NCI-H510A (cell line): ENCODE measurements at regions not wholly inside any gene's neighbourhood (a gene's known extent, or its start where the extent isn't known, plus 50 kb on each side); places are given as distances from the start of the nearest gene placed in this dataset.

ENCODE experiments used
- DNase-seq: peaks from one replicate; lab custom pipeline; 2025; lab: John Stamatoyannopoulos, UW

- no peak for DNase-seq
Observed at GRCh38 chr4:176443117-176443516, 123.4 kb downstream of the SPCS3 start.

- no peak for DNase-seq
Observed at GRCh38 chr4:176443646-176444409, 124.1 kb downstream of the SPCS3 start.

GRCh38 chr4:176444741-176445140 is 125.0 kb downstream of the SPCS3 start:
- no peak for DNase-seq

GRCh38 chr4:176448761-176449160 is 129.0 kb downstream of the SPCS3 start:
- no peak for DNase-seq

- no peak for DNase-seq
Observed at GRCh38 chr4:176451443-176451842, 131.7 kb downstream of the SPCS3 start.

- DNase-seq, result no peak
Observed at GRCh38 chr4:176453079-176453478, 133.3 kb downstream of the SPCS3 start.

- no peak for DNase-seq
Observed at GRCh38 chr4:176453658-176454057, 133.9 kb downstream of the SPCS3 start.

- no peak for DNase-seq
Observed at GRCh38 chr4:176464748-176465147, 145.0 kb downstream of the SPCS3 start.

GRCh38 chr4:176467001-176467400 is 147.2 kb downstream of the SPCS3 start:
- no peak for DNase-seq

- no peak for DNase-seq
Observed at GRCh38 chr4:176469546-176469945, 149.8 kb downstream of the SPCS3 start.

GRCh38 chr4:176470671-176471070 is 150.9 kb downstream of the SPCS3 start:
- no peak for DNase-seq

- no peak for DNase-seq
Observed at GRCh38 chr4:176475067-176475466, 155.3 kb downstream of the SPCS3 start.

GRCh38 chr4:176478076-176478475 is 158.3 kb downstream of the SPCS3 start:
- DNase-seq, result no peak

- no peak for DNase-seq
Observed at GRCh38 chr4:176479767-176480166, 160.0 kb downstream of the SPCS3 start.

- DNase-seq, result no peak
Observed at GRCh38 chr4:176482972-176483371, 163.2 kb downstream of the SPCS3 start.

- DNase-seq, result no peak
Observed at GRCh38 chr4:176484301-176484984, 164.7 kb downstream of the SPCS3 start.

- DNase-seq, result no peak
Observed at GRCh38 chr4:176489001-176489400, 169.2 kb downstream of the SPCS3 start.

- no peak for DNase-seq
Observed at GRCh38 chr4:176492646-176493302, 173.0 kb downstream of the SPCS3 start.

GRCh38 chr4:176498617-176499256 is 179.0 kb downstream of the SPCS3 start:
- DNase-seq, result no peak

GRCh38 chr4:176499518-176499917 is 179.8 kb downstream of the SPCS3 start:
- DNase-seq, result no peak

- no peak for DNase-seq
Observed at GRCh38 chr4:176500894-176501293, 181.1 kb downstream of the SPCS3 start.

GRCh38 chr4:176504118-176504517 is 184.4 kb downstream of the SPCS3 start:
- no peak for DNase-seq
